Cardiac septum (tissue), 1 donor: ENCODE measurements at regions not wholly inside any gene's neighbourhood (a gene's known extent, or its start where the extent isn't known, plus 50 kb on each side); places are given as distances from the start of the nearest gene placed in this dataset.
"Not testable (repeated sequence)": the region's sequence is repeated elsewhere in the genome, so short reads cannot be mapped to it uniquely, and the experiment has no call there.

ENCODE experiments used
- DNase-seq: peaks from one replicate; pipeline ENCODE4 v3.0.0-alpha.2; 2020; ENCODE audit warnings: low spot score
- intact Hi-C: fragments of 100-400 bp; cut with DNase I; formaldehyde crosslinking; loops from one replicate; pipeline ENCODE4 v1.14.0; 2022
- donor health status: DM: no; HTN: no; CAD: no.

- intact Hi-C loops: no loop called here
- no peak for DNase-seq
Measured at GRCh38 chr6:167702241-167702827, 124.4 kb upstream of the AFDN start.

GRCh38 chr6:167703347-167703746, 123.4 kb upstream of the AFDN start:
- intact Hi-C loops: no loop called here
- no peak for DNase-seq

GRCh38 chr6:167703781-167704180, 122.9 kb upstream of the AFDN start:
- DNase-seq: no peak
- intact Hi-C loops: no loop called here

GRCh38 chr6:167704396-167704901, 122.3 kb upstream of the AFDN start:
- intact Hi-C loops: no loop called here
- no peak for DNase-seq

GRCh38 chr6:167705211-167705750, 121.4 kb upstream of the AFDN start:
- no peak for DNase-seq
- intact Hi-C loops: no loop called here

GRCh38 chr6:167706313-167707109, 120.2 kb upstream of the AFDN start:
- DNase-seq: no peak
- intact Hi-C loops: no loop called here

- intact Hi-C loops: no loop called here
Measured at GRCh38 chr6:167707686-167708500, 118.8 kb upstream of the AFDN start.

GRCh38 chr6:167708501-167709094, 118.1 kb upstream of the AFDN start:
- intact Hi-C loops: no loop called here
- DNase-seq: no peak

More at GRCh38 chr6:167707686-167708500, 118.8 kb upstream of the AFDN start:
- DNase-seq: no peak

- intact Hi-C loops: no loop called here
- DNase-seq: no peak
Measured at GRCh38 chr6:167709196-167709595, 117.5 kb upstream of the AFDN start.

GRCh38 chr6:167709776-167710336, 116.9 kb upstream of the AFDN start:
- DNase-seq, intact Hi-C loops: not testable (repeated sequence)

- intact Hi-C loops: no loop called here
- no peak for DNase-seq
Measured at GRCh38 chr6:167710363-167710920, 116.3 kb upstream of the AFDN start.

- no peak for DNase-seq
- intact Hi-C loops: no loop called here
Measured at GRCh38 chr6:167711211-167711610, 115.5 kb upstream of the AFDN start.

- no peak for DNase-seq
- intact Hi-C loops: no loop called here
Measured at GRCh38 chr6:167711768-167712730, 114.7 kb upstream of the AFDN start.

- intact Hi-C loops: no loop called here
- no peak for DNase-seq
Measured at GRCh38 chr6:167712731-167713475, 113.8 kb upstream of the AFDN start.

- DNase-seq: no peak
- intact Hi-C loops: no loop called here
Measured at GRCh38 chr6:167714152-167714551, 112.6 kb upstream of the AFDN start.

GRCh38 chr6:167717455-167717854, 109.3 kb upstream of the AFDN start:
- DNase-seq: no peak
- intact Hi-C loops: no loop called here

- intact Hi-C loops: no loop called here
- DNase-seq: no peak
Measured at GRCh38 chr6:167717867-167718266, 108.8 kb upstream of the AFDN start.
